ENCODE measurements at regions not wholly inside any gene's neighbourhood (a gene's known extent, or its start where the extent isn't known, plus 50 kb on each side); places are given as distances from the start of the nearest gene placed in this dataset.

GRCh38 chr14:28321475-28322244 lies 444.9 kb upstream of the FOXG1 start:
- in situ Hi-C loops (cut with MboI; ENCODE audit: low pct_unique_long_range_greater_than_20kb, low sequenced_read_pairs, unreplicated experiment): no loop called here
- TF ChIP-seq, protein P1, sequence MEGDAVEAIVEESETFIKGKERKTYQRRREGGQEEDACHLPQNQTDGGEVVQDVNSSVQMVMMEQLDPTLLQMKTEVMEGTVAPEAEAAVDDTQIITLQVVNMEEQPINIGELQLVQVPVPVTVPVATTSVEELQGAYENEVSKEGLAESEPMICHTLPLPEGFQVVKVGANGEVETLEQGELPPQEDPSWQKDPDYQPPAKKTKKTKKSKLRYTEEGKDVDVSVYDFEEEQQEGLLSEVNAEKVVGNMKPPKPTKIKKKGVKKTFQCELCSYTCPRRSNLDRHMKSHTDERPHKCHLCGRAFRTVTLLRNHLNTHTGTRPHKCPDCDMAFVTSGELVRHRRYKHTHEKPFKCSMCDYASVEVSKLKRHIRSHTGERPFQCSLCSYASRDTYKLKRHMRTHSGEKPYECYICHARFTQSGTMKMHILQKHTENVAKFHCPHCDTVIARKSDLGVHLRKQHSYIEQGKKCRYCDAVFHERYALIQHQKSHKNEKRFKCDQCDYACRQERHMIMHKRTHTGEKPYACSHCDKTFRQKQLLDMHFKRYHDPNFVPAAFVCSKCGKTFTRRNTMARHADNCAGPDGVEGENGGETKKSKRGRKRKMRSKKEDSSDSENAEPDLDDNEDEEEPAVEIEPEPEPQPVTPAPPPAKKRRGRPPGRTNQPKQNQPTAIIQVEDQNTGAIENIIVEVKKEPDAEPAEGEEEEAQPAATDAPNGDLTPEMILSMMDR (IDR thresholded peaks at IDR 0.05; ENCODE audit: extremely low read depth, insufficient read depth, missing control alignments): no peak
- DNase-seq (ENCODE audit: low spot score): no peak

DNA sequence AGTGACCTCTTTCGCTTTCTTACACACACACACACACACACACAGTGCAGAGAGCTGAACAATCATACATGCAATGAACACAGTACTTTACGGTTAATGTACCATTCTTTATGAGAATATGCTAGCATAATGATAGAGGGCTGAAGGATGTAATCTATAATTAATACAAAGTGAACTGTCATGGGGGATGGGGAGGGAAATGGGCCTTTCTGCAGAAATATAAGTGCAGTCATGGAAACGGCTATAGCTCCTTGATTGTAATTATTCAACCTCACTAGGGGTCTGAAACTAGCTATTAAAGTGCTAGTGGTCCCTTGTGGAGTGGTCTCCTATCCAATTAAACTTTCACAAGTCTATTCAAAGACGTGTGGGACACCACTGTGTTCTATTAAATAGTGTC lies 443.2 kb upstream of the FOXG1 start:
- TF ChIP-seq, protein P1 (IDR thresholded peaks at IDR 0.05; ENCODE audit: extremely low read depth, insufficient read depth, missing control alignments): no peak
- DNase-seq (ENCODE audit: low spot score): no peak
- in situ Hi-C loops (cut with MboI; ENCODE audit: low pct_unique_long_range_greater_than_20kb, low sequenced_read_pairs, unreplicated experiment): no loop called here

DNA sequence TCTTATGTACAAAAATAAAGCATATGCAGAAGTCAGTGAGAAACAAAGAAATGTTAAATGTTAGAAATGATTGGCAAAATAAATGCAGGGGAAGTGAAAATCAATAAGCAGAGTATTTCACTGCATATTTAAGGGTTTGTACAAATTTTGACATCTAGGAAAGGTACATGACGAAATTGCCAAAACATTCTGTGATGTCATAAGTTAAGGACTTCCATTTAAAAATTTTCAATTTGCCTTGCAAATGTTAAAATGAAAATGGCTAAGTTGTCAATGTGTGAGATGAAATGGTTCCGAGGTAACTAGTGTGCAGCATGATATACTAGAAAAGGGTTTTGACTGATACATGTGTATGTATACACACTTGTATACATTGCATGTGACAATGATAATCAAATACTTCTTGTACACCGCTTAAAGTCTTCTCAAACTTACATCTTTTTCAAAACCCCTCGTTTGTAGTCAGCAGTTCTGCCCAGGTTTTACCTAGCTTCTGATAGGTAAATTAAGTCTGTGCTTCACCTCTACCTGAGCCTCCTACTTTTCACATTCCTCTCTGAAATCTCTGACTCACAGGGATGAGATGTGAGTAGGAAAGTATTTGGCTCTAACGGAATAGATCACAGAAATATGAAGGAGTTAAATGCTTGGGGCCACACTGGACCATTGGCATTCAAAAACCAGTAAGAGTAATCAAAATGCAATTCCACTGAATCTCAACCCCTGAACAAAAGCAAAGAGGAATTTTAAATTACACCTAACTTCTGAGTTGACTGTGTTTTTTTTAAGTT lies 442.4 kb upstream of the FOXG1 start:
- in situ Hi-C loops (cut with MboI; ENCODE audit: low pct_unique_long_range_greater_than_20kb, low sequenced_read_pairs, unreplicated experiment): no loop called here
- TF ChIP-seq, protein P1 (IDR thresholded peaks at IDR 0.05; ENCODE audit: extremely low read depth, insufficient read depth, missing control alignments): no peak
- DNase-seq (ENCODE audit: low spot score): no peak

DNA sequence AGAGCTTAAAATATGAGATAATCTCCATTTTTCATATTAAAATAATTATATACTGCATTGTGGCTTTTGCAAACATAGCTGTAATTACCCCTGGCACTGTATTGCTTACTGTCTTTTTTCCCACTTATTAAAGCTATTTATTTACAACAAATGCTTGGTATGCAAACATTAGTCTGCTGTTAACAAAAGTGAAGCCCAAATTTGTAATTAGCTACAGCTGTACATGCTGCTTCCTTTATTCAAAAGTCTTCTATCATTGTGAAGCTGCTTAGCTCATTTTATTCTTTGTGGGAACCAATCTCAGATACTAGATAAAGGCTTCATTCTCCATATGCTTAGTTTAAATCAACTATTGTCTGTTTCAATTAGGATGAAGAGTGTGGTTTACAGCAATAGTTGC lies 425.8 kb upstream of the FOXG1 start:
- TF ChIP-seq, protein P1 (IDR thresholded peaks at IDR 0.05; ENCODE audit: extremely low read depth, insufficient read depth, missing control alignments): no peak
- in situ Hi-C loops (cut with MboI; ENCODE audit: low pct_unique_long_range_greater_than_20kb, low sequenced_read_pairs, unreplicated experiment): no loop called here

GRCh38 chr14:28344381-28344780 lies 422.2 kb upstream of the FOXG1 start:
- in situ Hi-C loops (cut with MboI; ENCODE audit: low pct_unique_long_range_greater_than_20kb, low sequenced_read_pairs, unreplicated experiment): no loop called here
- DNase-seq (ENCODE audit: low spot score): no peak
- TF ChIP-seq, protein P1 (IDR thresholded peaks at IDR 0.05; ENCODE audit: extremely low read depth, insufficient read depth, missing control alignments): no peak

More for the DNA sequence above, 425.8 kb upstream of the FOXG1 start:
- DNase-seq (ENCODE audit: low spot score): no peak

- in situ Hi-C loops (cut with MboI; ENCODE audit: low pct_unique_long_range_greater_than_20kb, low sequenced_read_pairs, unreplicated experiment): no loop called here
- TF ChIP-seq, protein P1 (IDR thresholded peaks at IDR 0.05; ENCODE audit: extremely low read depth, insufficient read depth, missing control alignments): no peak
Observed at GRCh38 chr14:28348797-28349196, 417.8 kb upstream of the FOXG1 start.

More at GRCh38 chr14:28348797-28349196, 417.8 kb upstream of the FOXG1 start:
- no peak for DNase-seq (ENCODE audit: low spot score)
